ENCODE measurements at regions not wholly inside any gene's neighbourhood (a gene's known extent, or its start where the extent isn't known, plus 50 kb on each side); places are given as distances from the start of the nearest gene placed in this dataset.

- DNase-seq = no peak
- H3K27ac ChIP-seq = no peak overlapping the region
- no peaks in the 10 kb centered on the region for H3K36me3 ChIP-seq (replicated peaks in 1 of 2)
- WGBS, 4 donors = 91 to 99% (median 95%) methylated on average over 3 to 4 of the region's 4 CpGs
- no peak overlapping the region for H3K4me3 ChIP-seq
- H3K4me1 ChIP-seq (replicated peaks in 1 of 2) = no peaks in the 10 kb centered on the region
- no peaks in the 10 kb centered on the region for H3K27me3 ChIP-seq
- no peaks in the 10 kb centered on the region for H3K9me3 ChIP-seq (replicated peaks in 1 of 3)
- TF ChIP-seq CTCF (IDR thresholded peaks at IDR 0.05) (no peak), POLR2A (IDR thresholded peaks at IDR 0.05) (no peak)
- intact Hi-C loops (cut with DNase I) = no loop called here
These were observed 154.6 kb downstream of the TFCP2L1 start for GRCh38 chr2:121130301-121130850.

GRCh38 chr2:121131375-121131774, 153.6 kb downstream of the TFCP2L1 start:
- 78 to 86% (median 85%) methylated on average over 9 of the region's 9 CpGs for WGBS, 4 donors
- intact Hi-C loops (cut with DNase I) = no loop called here

GRCh38 chr2:121132054-121132761, 152.8 kb downstream of the TFCP2L1 start:
- H3K27ac ChIP-seq = no peak overlapping the region
- intact Hi-C loops (cut with DNase I) = no loop called here
- TF ChIP-seq POLR2A (IDR thresholded peaks at IDR 0.05) (no peak), CTCF (IDR thresholded peaks at IDR 0.05) (no peak)
- WGBS, 4 donors = 67 to 79% (median 77%) methylated on average over 14 to 15 of the region's 15 CpGs
- H3K9me3 ChIP-seq (replicated peaks in 1 of 3) = no peaks in the 10 kb centered on the region
- H3K4me3 ChIP-seq = no peak overlapping the region
- H3K36me3 ChIP-seq (replicated peaks in 1 of 2) = no peaks in the 10 kb centered on the region
- no peaks in the 10 kb centered on the region for H3K4me1 ChIP-seq (replicated peaks in 1 of 2)
- H3K27me3 ChIP-seq = no peaks in the 10 kb centered on the region
- DNase-seq = no peak

More at GRCh38 chr2:121131375-121131774, 153.6 kb downstream of the TFCP2L1 start:
- Histone ChIP-seq H3K9me3 (replicated peaks in 1 of 3) (no peaks in the 10 kb centered on the region), H3K27ac (no peak overlapping the region), H3K4me1 (replicated peaks in 1 of 2) (no peaks in the 10 kb centered on the region), H3K4me3 (no peak overlapping the region), H3K36me3 (replicated peaks in 1 of 2) (no peaks in the 10 kb centered on the region), H3K27me3 (no peaks in the 10 kb centered on the region)
- no peak for TF ChIP-seq CTCF (IDR thresholded peaks at IDR 0.05)
- TF ChIP-seq POLR2A (IDR thresholded peaks at IDR 0.05) = no peak
- DNase-seq = no peak

GRCh38 chr2:121132762-121133107, 152.3 kb downstream of the TFCP2L1 start:
- WGBS, 4 donors = 44 to 60% (median 56%) methylated on average over 6 of the region's 6 CpGs
- Histone ChIP-seq H3K27ac (no peak overlapping the region), H3K27me3 (no peaks in the 10 kb centered on the region), H3K36me3 (replicated peaks in 1 of 2) (no peaks in the 10 kb centered on the region), H3K4me3 (no peak overlapping the region), H3K9me3 (replicated peaks in 1 of 3) (no peaks in the 10 kb centered on the region), H3K4me1 (replicated peaks in 1 of 2) (no peaks in the 10 kb centered on the region)
- no peak for DNase-seq
- no peak for TF ChIP-seq CTCF (IDR thresholded peaks at IDR 0.05)
- no peak for TF ChIP-seq POLR2A (IDR thresholded peaks at IDR 0.05)
- intact Hi-C loops (cut with DNase I) = no loop called here
